ENCODE measurements at regions not wholly inside any gene's neighbourhood (a gene's known extent, or its start where the extent isn't known, plus 50 kb on each side); places are given as distances from the start of the nearest gene placed in this dataset.

DNA sequence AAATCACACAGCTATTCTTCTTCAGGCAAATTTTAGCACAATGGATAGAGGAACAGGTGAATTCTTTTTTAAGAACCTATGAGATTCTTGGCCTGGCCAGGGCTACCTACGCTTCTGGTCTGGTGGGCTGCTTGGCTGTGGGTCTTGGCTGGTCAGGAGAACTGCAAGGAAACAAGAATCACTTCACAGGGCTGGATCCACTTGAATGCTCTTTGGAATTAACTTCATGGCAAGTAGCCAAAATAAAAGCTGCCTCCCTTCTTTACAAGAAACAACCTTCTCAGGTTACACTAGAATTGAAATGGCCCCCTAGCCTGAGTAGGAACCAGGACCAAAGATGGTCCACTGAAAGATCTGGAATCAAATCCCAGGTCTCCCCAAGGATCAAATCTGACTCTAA lies 519.1 kb downstream of the IQCM start:
- POLR2A ChIA-PET: no interaction called here
- DNase-seq: no peak
- H3K4me1 Mint-ChIP-seq (ENCODE audit: low read depth): no peaks in the 10 kb centered on the region
- no peaks in the 10 kb centered on the region for H3K36me3 Mint-ChIP-seq
- H3K27ac Mint-ChIP-seq: no peak overlapping the region
- H3K9me3 Mint-ChIP-seq: no peaks in the 10 kb centered on the region
- H3K27me3 Mint-ChIP-seq: no peaks in the 10 kb centered on the region
- intact Hi-C loops (cut with micrococcal nuclease): no loop called here
- H3K4me3 Mint-ChIP-seq: no peak overlapping the region
- CTCF ChIA-PET: no interaction called here

DNA sequence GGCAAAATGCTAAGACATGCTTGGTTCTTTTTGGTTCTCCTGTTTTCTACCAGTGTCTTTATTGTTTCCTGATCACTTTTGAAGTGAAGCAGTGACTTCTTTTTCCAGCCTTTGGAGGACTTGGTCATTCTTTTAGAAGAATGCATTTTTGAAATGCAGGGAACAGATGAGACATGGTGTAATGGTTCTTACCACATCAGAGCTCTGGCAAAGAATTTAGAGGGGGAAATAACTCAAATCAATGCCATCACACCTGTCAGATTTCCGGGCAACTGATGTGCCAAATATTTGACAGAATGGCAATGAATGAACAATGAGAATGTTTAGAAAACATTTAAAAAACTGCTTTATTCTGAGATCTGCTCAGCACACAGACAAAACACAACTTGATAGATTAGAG lies 519.6 kb downstream of the IQCM start:
- H3K4me1 Mint-ChIP-seq (ENCODE audit: low read depth): no peaks in the 10 kb centered on the region
- H3K27ac Mint-ChIP-seq: no peak overlapping the region
- DNase-seq: no peak
- ChIA-PET POLR2A (no interaction called here), CTCF (no interaction called here)
- no peaks in the 10 kb centered on the region for H3K9me3 Mint-ChIP-seq
- no peaks in the 10 kb centered on the region for H3K27me3 Mint-ChIP-seq
- no peaks in the 10 kb centered on the region for H3K36me3 Mint-ChIP-seq
- intact Hi-C loops (cut with micrococcal nuclease): no loop called here
- H3K4me3 Mint-ChIP-seq: no peak overlapping the region

GRCh38 chr4:149294601-149295000 lies 521.0 kb downstream of the IQCM start:
- no peak overlapping the region for H3K27ac Mint-ChIP-seq
- no peaks in the 10 kb centered on the region for H3K27me3 Mint-ChIP-seq

GRCh38 chr4:149293046-149293649 lies 522.5 kb downstream of the IQCM start:
- Mint-ChIP-seq H3K4me1 (ENCODE audit: low read depth) (no peaks in the 10 kb centered on the region), H3K4me3 (no peak overlapping the region), H3K27me3 (no peaks in the 10 kb centered on the region), H3K27ac (no peak overlapping the region), H3K36me3 (no peaks in the 10 kb centered on the region), H3K9me3 (no peaks in the 10 kb centered on the region)
- intact Hi-C loops (cut with micrococcal nuclease): no loop called here
- no peak for DNase-seq
- POLR2A ChIA-PET: no interaction called here
- CTCF ChIA-PET: no interaction called here

More at GRCh38 chr4:149294601-149295000, 521.0 kb downstream of the IQCM start:
- Mint-ChIP-seq H3K9me3 (no peaks in the 10 kb centered on the region), H3K36me3 (no peaks in the 10 kb centered on the region), H3K4me3 (no peak overlapping the region), H3K4me1 (ENCODE audit: low read depth) (no peaks in the 10 kb centered on the region)
- POLR2A ChIA-PET: no interaction called here
- intact Hi-C loops (cut with micrococcal nuclease): no loop called here
- DNase-seq: no peak
- CTCF ChIA-PET: no interaction called here

DNA sequence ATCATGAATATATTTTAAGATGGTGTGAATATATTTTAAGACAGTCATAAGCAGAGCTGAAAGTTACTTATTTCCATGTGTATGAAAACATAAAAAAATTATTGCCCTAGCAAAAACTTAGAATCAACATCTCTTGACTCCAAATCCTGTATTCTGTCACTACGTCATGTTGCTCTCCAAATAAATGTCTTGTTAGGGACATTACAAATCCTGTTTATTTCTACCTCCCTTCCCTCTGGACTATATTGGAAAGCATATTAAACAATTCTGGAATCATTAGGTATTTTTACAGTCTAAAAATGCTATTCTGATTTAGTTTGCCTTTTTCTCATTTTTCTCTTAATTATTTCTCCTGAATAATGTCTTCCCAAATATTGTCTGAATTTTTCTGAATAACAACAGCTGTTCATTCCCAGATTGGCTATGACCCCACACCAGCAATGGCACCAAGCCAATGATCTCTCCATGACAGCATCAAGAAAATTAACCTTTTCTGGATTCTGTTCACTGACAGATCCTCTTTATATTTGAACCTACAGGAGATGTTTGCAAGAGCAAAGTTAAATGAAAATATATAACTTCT lies 523.1 kb downstream of the IQCM start:
- ChIA-PET POLR2A (no interaction called here), CTCF (no interaction called here)
- Mint-ChIP-seq H3K27ac (no peak overlapping the region), H3K4me3 (no peak overlapping the region), H3K27me3 (no peaks in the 10 kb centered on the region), H3K36me3 (no peaks in the 10 kb centered on the region), H3K4me1 (ENCODE audit: low read depth) (no peaks in the 10 kb centered on the region), H3K9me3 (no peaks in the 10 kb centered on the region)
- no peak for DNase-seq
- intact Hi-C loops (cut with micrococcal nuclease): no loop called here

- DNase-seq: no peak
- ChIA-PET CTCF (no interaction called here), POLR2A (no interaction called here)
- no peak overlapping the region for H3K27ac Mint-ChIP-seq
- no peaks in the 10 kb centered on the region for H3K4me1 Mint-ChIP-seq (ENCODE audit: low read depth)
- H3K27me3 Mint-ChIP-seq: no peaks in the 10 kb centered on the region
- intact Hi-C loops (cut with micrococcal nuclease): no loop called here
- H3K36me3 Mint-ChIP-seq: no peaks in the 10 kb centered on the region
- H3K9me3 Mint-ChIP-seq: no peaks in the 10 kb centered on the region
- H3K4me3 Mint-ChIP-seq: no peak overlapping the region
Observed at GRCh38 chr4:149291463-149291862, 524.2 kb downstream of the IQCM start.

GRCh38 chr4:149280806-149281205 lies 534.8 kb downstream of the IQCM start:
- no peaks in the 10 kb centered on the region for H3K9me3 Mint-ChIP-seq

DNA sequence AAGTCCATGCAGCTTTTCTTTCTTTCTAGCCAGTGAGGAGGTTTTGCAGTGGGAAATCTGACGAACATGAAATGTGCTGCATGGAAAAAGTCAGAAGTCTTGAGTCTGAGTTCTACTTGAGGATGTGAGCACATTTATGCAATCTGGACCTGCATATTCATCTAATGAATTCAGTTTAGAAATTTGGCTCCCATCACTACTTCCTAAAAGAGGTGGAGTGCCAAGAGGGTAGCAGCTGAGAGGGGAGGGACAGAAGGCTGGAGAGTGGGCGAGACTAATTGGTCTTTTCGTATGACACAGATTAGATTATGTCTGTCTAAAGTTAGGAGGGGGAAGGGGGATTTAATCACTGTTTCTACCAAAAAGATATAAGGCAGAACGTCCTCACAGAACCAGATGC lies 535.9 kb downstream of the IQCM start:
- POLR2A ChIA-PET: no interaction called here
- Mint-ChIP-seq H3K9me3 (peaks cover 6% of the 10 kb centered on the region), H3K36me3 (no peaks in the 10 kb centered on the region), H3K27me3 (no peaks in the 10 kb centered on the region), H3K4me1 (ENCODE audit: low read depth) (no peaks in the 10 kb centered on the region), H3K27ac (no peak overlapping the region), H3K4me3 (no peak overlapping the region)
- CTCF ChIA-PET: no interaction called here
- no peak for DNase-seq
- intact Hi-C loops (cut with micrococcal nuclease): no loop called here

More at GRCh38 chr4:149280806-149281205, 534.8 kb downstream of the IQCM start:
- intact Hi-C loops (cut with micrococcal nuclease): no loop called here
- POLR2A ChIA-PET: no interaction called here
- Mint-ChIP-seq H3K27ac (no peak overlapping the region), H3K36me3 (no peaks in the 10 kb centered on the region), H3K4me1 (ENCODE audit: low read depth) (no peaks in the 10 kb centered on the region), H3K4me3 (no peak overlapping the region), H3K27me3 (no peaks in the 10 kb centered on the region)
- CTCF ChIA-PET: no interaction called here
- no peak for DNase-seq

GRCh38 chr4:149279331-149279730 lies 536.3 kb downstream of the IQCM start:
- Mint-ChIP-seq H3K9me3 (peaks cover 6% of the 10 kb centered on the region), H3K4me3 (no peak overlapping the region), H3K4me1 (ENCODE audit: low read depth) (no peaks in the 10 kb centered on the region), H3K27ac (no peak overlapping the region), H3K36me3 (no peaks in the 10 kb centered on the region), H3K27me3 (no peaks in the 10 kb centered on the region)
- no peak for DNase-seq
- intact Hi-C loops (cut with micrococcal nuclease): no loop called here
- CTCF ChIA-PET: no interaction called here
- POLR2A ChIA-PET: no interaction called here

DNA sequence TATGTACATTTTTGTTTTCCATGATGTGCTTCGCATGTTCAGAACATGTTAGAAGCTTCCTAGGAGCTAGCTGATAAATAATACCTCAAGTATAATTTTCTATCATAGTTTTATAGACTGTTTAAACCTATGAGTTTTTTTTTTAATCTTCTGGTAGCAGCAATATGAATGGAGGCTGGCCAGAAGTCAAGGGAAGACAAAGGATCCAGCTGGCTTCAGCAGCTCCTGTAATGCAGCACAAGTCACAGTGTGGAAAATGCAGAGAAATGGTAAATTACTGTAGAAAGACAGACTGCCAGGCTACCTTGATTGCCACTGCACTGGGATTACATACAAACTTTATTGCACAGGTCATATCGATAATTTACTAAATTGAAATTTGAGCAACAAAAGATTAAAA lies 537.9 kb downstream of the IQCM start:
- Mint-ChIP-seq H3K36me3 (no peaks in the 10 kb centered on the region), H3K4me1 (ENCODE audit: low read depth) (no peaks in the 10 kb centered on the region), H3K27ac (no peak overlapping the region), H3K4me3 (no peak overlapping the region), H3K9me3 (peaks cover 6% of the 10 kb centered on the region), H3K27me3 (no peaks in the 10 kb centered on the region)
- POLR2A ChIA-PET: no interaction called here
- DNase-seq: no peak
- intact Hi-C loops (cut with micrococcal nuclease): no loop called here
- CTCF ChIA-PET: no interaction called here

- Mint-ChIP-seq H3K4me1 (ENCODE audit: low read depth) (no peaks in the 10 kb centered on the region), H3K9me3 (no peaks in the 10 kb centered on the region), H3K27me3 (no peaks in the 10 kb centered on the region), H3K4me3 (no peak overlapping the region), H3K27ac (no peak overlapping the region), H3K36me3 (no peaks in the 10 kb centered on the region)
- ChIA-PET CTCF (no interaction called here), POLR2A (no interaction called here)
- intact Hi-C loops (cut with micrococcal nuclease): no loop called here
- no peak for DNase-seq
Observed at GRCh38 chr4:149269835-149270234, 545.8 kb downstream of the IQCM start.

DNA sequence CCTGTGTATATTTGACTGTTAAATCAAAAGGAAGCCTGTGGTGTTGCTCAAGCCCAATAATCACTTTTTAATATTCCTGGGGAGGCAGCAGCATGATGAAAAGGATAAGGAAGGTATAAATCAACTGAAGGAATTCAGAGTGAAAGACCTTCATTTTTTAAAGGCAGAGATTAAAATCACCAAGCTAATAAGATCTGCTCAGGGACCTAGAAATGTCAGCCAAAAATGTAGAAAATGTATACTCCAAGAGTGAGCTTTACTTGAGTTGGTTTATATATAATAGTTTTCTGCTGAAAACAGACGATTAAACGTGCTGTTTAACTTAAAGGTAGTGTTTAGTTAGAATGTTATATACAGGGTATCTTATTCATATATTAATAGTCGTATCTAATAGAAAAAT lies 549.3 kb downstream of the IQCM start:
- ChIA-PET CTCF (interaction anchor here (0.8 kb wide), 1 partner anchor 9 kb away, joined by 3 read pairs; no protein-coding TSS in a partner anchor), POLR2A (no interaction called here)
- no peaks in the 10 kb centered on the region for H3K27me3 Mint-ChIP-seq
- H3K36me3 Mint-ChIP-seq: no peaks in the 10 kb centered on the region
- H3K4me3 Mint-ChIP-seq: no peak overlapping the region
- H3K9me3 Mint-ChIP-seq: no peaks in the 10 kb centered on the region
- H3K4me1 Mint-ChIP-seq (ENCODE audit: low read depth): no peaks in the 10 kb centered on the region
- H3K27ac Mint-ChIP-seq: no peak overlapping the region
- DNase-seq: no peak
- intact Hi-C loops (cut with micrococcal nuclease): no loop called here

DNA sequence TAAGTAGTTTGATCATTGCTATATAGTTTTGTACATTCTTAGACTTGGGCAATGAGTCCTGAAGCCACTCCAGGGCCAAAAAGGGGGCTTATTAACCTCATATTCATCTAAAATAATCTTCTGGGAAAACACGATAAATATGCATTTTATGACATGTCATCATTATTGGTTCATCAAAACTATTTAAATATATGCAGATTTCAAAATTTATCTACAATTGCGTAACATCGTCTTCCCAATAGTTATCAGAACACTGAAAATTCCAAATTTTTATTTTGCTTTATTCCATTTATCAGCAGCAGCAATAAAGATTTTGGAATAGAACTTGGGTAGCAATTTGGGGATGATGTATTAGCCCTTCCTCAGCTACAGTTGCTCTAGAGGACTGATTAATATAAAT lies 550.0 kb downstream of the IQCM start:
- POLR2A ChIA-PET: no interaction called here
- DNase-seq: no peak
- intact Hi-C loops (cut with micrococcal nuclease): no loop called here
- Mint-ChIP-seq H3K9me3 (no peaks in the 10 kb centered on the region), H3K27me3 (no peaks in the 10 kb centered on the region), H3K4me3 (no peak overlapping the region), H3K36me3 (no peaks in the 10 kb centered on the region), H3K4me1 (ENCODE audit: low read depth) (no peaks in the 10 kb centered on the region), H3K27ac (no peak overlapping the region)
- CTCF ChIA-PET: interaction anchor here (0.8 to 1.4 kb wide), 2 partner anchors 8 to 1399 kb away, joined by 3 to 4 read pairs; no protein-coding TSS in a partner anchor

Measured in activated CD4-positive, alpha-beta memory T cell treated with anti-CD3 and anti-CD28 coated beads for 36 hours (primary cell).